ENCODE measurements at regions not wholly inside any gene's neighbourhood (a gene's known extent, or its start where the extent isn't known, plus 50 kb on each side); places are given as distances from the start of the nearest gene placed in this dataset.

DNA sequence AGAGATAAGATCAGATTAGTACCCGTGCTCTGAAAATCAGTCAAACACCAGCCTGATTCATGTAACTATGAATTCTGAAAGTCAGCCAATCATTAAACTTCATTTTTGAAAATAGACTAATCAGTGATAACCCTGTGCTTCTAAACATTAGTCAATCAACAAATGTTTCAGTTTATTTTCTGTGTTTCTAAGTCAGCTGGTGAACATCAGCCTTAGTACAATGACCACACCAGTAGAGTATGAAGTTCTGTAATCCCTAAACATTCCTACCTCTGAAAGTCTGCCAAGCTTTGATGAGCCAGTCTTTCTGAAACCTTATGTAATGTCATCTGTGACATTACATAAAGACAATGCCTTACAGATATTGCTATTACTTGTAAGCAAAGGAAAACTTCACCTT lies 807.4 kb upstream of the CRIM1 start:
- Mint-ChIP-seq H3K4me3 (no peak overlapping the region), H3K4me1 (no peaks in the 10 kb centered on the region), H3K27ac (no peak overlapping the region), H3K27me3 (no peaks in the 10 kb centered on the region), H3K36me3 (ENCODE audit: low read depth) (no peaks in the 10 kb centered on the region)
- no peak for DNase-seq
- no peak for ATAC-seq
- no peaks in the 10 kb centered on the region for H3K9me3 ChIP-seq (ENCODE audit: control insufficient read depth, low read length, poor library complexity, severe bottlenecking)

GRCh38 chr2:35545301-35545700 lies 810.3 kb upstream of the CRIM1 start:
- ATAC-seq (no peak), DNase-seq (no peak)
- H3K9me3 ChIP-seq (ENCODE audit: control insufficient read depth, low read length, poor library complexity, severe bottlenecking), result no peaks in the 10 kb centered on the region
- no peak overlapping the region for H3K27ac Mint-ChIP-seq
- no peaks in the 10 kb centered on the region for H3K4me1 Mint-ChIP-seq
- H3K4me3 Mint-ChIP-seq, result no peak overlapping the region
- no peaks in the 10 kb centered on the region for H3K36me3 Mint-ChIP-seq (ENCODE audit: low read depth)
- no peaks in the 10 kb centered on the region for H3K27me3 Mint-ChIP-seq

DNA sequence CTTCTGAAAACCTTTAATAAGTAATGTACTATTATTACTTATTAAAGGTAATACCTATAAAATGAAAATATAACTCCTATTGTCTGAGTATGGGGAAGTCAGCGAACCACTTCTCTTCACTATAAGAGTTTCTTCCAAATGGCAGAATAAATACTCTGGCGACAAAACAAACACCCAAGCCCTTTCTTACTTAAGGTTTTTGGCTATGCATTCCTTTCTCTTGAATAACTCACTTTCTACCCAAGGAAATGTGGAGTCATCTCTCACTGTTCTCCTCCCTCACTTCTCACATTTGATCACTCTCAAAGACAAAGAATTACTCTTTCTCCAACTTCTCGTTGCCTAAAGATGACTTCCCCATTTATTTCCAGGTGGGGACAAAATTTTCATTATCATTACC lies 816.8 kb upstream of the CRIM1 start:
- H3K36me3 Mint-ChIP-seq (ENCODE audit: low read depth), result no peaks in the 10 kb centered on the region

DNA sequence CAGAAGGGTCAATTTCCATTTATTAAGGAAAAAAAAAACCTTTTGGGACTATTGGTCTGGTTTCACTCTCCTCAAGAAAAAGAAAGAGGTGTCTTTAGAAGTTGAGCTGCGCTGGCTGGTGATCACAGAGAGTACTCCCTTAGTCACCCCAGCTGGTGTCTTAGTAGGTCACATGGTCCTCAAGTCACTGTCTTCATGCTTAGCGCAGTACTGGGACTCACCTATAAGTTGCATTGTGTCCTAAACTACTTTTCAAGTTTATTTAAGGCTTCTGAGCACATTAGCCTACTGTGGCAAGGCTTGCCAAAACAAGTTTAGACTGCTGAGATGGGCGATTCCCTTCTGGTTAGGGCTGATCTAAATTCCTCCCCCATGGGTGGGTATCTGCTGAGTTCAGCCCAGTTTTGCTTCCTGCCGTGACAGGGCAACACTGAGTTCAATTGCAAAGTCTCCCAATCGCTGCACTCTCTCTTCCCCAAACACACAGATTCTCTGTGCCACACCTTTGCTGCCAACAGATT lies 824.9 kb upstream of the CRIM1 start:
- H3K4me1 Mint-ChIP-seq, result no peaks in the 10 kb centered on the region
- ATAC-seq (no peak), DNase-seq (no peak)
- H3K27ac Mint-ChIP-seq, result no peak overlapping the region
- H3K4me3 Mint-ChIP-seq, result no peak overlapping the region
- no peaks in the 10 kb centered on the region for H3K27me3 Mint-ChIP-seq
- no peaks in the 10 kb centered on the region for H3K9me3 ChIP-seq (ENCODE audit: control insufficient read depth, low read length, poor library complexity, severe bottlenecking)
- H3K36me3 Mint-ChIP-seq (ENCODE audit: low read depth), result no peaks in the 10 kb centered on the region

More for the DNA sequence above, 816.8 kb upstream of the CRIM1 start:
- H3K9me3 ChIP-seq (ENCODE audit: control insufficient read depth, low read length, poor library complexity, severe bottlenecking), result no peaks in the 10 kb centered on the region
- Mint-ChIP-seq H3K27me3 (no peaks in the 10 kb centered on the region), H3K4me3 (no peak overlapping the region), H3K27ac (no peak overlapping the region), H3K4me1 (no peaks in the 10 kb centered on the region)
- ATAC-seq (no peak), DNase-seq (no peak)

DNA sequence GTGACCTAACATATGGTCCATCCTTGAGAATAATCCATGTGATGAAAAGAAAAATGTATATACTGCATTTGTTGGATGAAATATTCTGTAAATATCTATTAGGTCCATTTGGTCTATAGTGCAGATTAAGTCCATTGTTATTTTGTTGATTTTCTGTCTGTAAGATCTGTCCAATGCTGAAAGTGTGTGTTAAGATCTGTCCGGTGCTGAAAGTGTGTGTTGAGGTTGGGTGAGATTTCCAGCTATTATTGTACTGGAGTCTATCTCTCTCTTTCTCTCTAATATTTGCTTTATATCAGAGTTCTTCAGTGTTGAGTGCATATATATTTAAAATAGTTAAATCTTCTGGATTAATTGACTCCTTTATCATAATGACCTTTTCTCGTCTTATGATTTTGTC lies 828.8 kb upstream of the CRIM1 start:
- DNase-seq, result no peak
- H3K4me3 Mint-ChIP-seq, result no peak overlapping the region

GRCh38 chr2:35522450-35522849 lies 833.1 kb upstream of the CRIM1 start:
- no peak for DNase-seq
- no peaks in the 10 kb centered on the region for H3K4me1 Mint-ChIP-seq
- no peak overlapping the region for H3K4me3 Mint-ChIP-seq
- no peaks in the 10 kb centered on the region for H3K9me3 ChIP-seq (ENCODE audit: control insufficient read depth, low read length, poor library complexity, severe bottlenecking)
- no peak overlapping the region for H3K27ac Mint-ChIP-seq
- H3K36me3 Mint-ChIP-seq (ENCODE audit: low read depth), result no peaks in the 10 kb centered on the region
- ATAC-seq, result no peak
- no peaks in the 10 kb centered on the region for H3K27me3 Mint-ChIP-seq

More for the DNA sequence above, 828.8 kb upstream of the CRIM1 start:
- H3K27ac Mint-ChIP-seq, result no peak overlapping the region
- no peaks in the 10 kb centered on the region for H3K9me3 ChIP-seq (ENCODE audit: control insufficient read depth, low read length, poor library complexity, severe bottlenecking)
- ATAC-seq, result no peak
- H3K4me1 Mint-ChIP-seq, result no peaks in the 10 kb centered on the region
- H3K27me3 Mint-ChIP-seq, result no peaks in the 10 kb centered on the region
- H3K36me3 Mint-ChIP-seq (ENCODE audit: low read depth), result no peaks in the 10 kb centered on the region

DNA sequence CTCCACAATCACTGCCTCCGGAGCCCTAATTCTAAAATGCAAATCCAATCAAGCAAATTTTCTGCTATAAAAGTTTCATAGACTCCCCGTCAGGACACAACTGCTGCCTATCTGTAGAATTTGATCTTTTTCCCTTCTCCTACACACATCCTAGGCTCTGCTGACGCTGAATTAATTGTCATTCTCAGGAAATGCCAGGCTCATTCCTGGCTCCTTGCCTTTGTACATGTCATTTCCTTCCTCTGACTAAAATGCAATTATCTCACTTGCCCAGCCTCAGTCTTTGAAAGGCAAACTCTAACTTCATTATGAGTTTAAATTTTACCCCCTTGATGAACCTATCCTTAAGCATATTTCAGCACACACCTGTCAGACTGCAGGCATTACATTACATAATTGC lies 844.9 kb upstream of the CRIM1 start:
- H3K36me3 Mint-ChIP-seq (ENCODE audit: low read depth), result no peaks in the 10 kb centered on the region
- no peaks in the 10 kb centered on the region for H3K9me3 ChIP-seq (ENCODE audit: control insufficient read depth, low read length, poor library complexity, severe bottlenecking)
- ATAC-seq, result no peak
- H3K27ac Mint-ChIP-seq, result no peak overlapping the region
- H3K4me1 Mint-ChIP-seq, result no peaks in the 10 kb centered on the region
- no peak for DNase-seq
- H3K4me3 Mint-ChIP-seq, result no peak overlapping the region
- H3K27me3 Mint-ChIP-seq, result no peaks in the 10 kb centered on the region

DNA sequence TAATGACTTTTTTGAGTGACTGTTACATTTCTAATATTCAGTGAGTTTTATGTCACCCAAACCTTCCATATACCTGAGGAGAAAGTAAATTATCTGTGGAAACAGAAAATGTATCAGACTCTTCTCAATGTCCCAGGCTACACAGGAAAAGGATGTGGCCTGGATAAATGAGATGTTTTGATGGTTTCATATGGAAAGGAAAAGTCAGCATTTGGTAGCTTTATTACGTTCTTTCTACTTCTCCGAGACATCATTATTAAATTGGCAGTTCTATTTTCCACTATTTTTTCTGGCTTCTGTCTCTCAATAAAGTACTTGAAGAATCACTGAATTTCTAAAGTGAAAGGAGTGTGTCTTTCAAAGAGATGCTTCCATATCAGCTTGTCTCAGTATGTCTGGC lies 847.0 kb upstream of the CRIM1 start:
- H3K4me3 Mint-ChIP-seq, result no peak overlapping the region
- H3K36me3 Mint-ChIP-seq (ENCODE audit: low read depth), result no peaks in the 10 kb centered on the region
- DNase-seq, result no peak
- no peaks in the 10 kb centered on the region for H3K4me1 Mint-ChIP-seq
- no peak for ATAC-seq
- H3K27ac Mint-ChIP-seq, result no peak overlapping the region
- no peaks in the 10 kb centered on the region for H3K27me3 Mint-ChIP-seq
- H3K9me3 ChIP-seq (ENCODE audit: control insufficient read depth, low read length, poor library complexity, severe bottlenecking), result no peaks in the 10 kb centered on the region

DNA sequence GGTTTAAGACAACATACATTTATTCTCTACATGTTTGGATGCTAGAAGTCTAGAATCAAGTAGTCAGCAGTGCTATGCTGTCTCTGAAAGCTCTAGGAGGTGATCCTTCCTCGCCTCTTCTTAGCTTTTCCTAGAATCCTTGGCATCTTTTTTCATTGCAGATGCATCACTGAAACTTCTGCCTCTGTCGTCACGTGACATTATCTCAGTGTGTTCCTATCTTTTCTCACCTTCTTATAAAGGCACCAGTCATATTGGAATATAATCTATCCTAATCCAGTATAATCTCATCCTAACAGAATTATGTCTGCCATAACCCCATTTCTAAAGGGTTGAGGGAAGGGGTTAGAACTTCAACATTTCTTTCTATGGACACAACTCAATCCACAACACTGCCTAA lies 851.2 kb upstream of the CRIM1 start:
- Mint-ChIP-seq H3K4me1 (no peaks in the 10 kb centered on the region), H3K4me3 (no peak overlapping the region), H3K27ac (no peak overlapping the region), H3K36me3 (ENCODE audit: low read depth) (no peaks in the 10 kb centered on the region), H3K27me3 (no peaks in the 10 kb centered on the region)
- DNase-seq (no peak), ATAC-seq (no peak)
- H3K9me3 ChIP-seq (ENCODE audit: control insufficient read depth, low read length, poor library complexity, severe bottlenecking), result no peaks in the 10 kb centered on the region

GRCh38 chr2:35503738-35504199 lies 851.8 kb upstream of the CRIM1 start:
- H3K9me3 ChIP-seq (ENCODE audit: control insufficient read depth, low read length, poor library complexity, severe bottlenecking), result no peaks in the 10 kb centered on the region
- H3K27me3 Mint-ChIP-seq, result no peaks in the 10 kb centered on the region
- no peak for ATAC-seq
- no peak for DNase-seq
- H3K4me3 Mint-ChIP-seq, result no peak overlapping the region
- H3K36me3 Mint-ChIP-seq (ENCODE audit: low read depth), result no peaks in the 10 kb centered on the region
- H3K4me1 Mint-ChIP-seq, result no peaks in the 10 kb centered on the region
- no peak overlapping the region for H3K27ac Mint-ChIP-seq

DNA sequence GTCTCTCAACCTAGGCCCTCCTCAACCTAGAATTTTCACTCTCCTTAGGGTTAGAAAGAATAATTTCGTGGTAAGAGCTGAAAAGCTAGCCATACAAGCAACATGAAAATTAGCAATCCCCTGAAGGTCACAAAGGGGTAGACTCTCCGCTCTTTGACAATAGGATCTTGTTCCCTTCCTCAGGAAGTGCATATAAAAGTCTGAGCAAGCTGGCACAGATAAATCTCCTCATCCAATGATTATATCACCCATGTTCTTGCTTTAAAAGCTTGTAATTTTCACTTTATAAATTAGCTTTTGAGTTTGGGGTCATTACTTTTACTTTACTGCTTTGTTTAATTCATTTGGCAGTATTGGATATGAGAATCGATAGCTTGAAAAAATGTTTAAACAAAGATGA lies 852.3 kb upstream of the CRIM1 start:
- Mint-ChIP-seq H3K27ac (no peak overlapping the region), H3K4me3 (no peak overlapping the region), H3K36me3 (ENCODE audit: low read depth) (no peaks in the 10 kb centered on the region), H3K4me1 (no peaks in the 10 kb centered on the region), H3K27me3 (no peaks in the 10 kb centered on the region)
- no peak for ATAC-seq
- no peak for DNase-seq
- H3K9me3 ChIP-seq (ENCODE audit: control insufficient read depth, low read length, poor library complexity, severe bottlenecking), result no peaks in the 10 kb centered on the region

DNA sequence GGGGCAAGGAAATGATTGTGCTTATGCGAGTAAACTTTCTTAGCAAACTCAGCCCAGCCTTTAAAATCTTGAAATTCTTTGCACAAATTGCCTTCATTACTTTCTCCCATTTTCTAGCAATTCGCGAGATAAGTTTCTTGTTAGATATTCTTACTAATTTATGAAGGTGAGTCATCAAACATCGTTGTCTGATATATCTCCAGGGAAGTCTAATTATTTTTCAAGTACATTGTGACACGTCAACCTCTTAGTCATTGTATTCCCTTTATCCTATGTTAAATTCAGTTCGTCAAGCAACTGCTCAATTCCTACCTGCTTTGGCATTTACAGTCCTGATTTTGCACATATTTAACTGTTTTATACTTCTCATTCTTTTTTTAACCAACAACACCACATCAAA lies 854.5 kb upstream of the CRIM1 start:
- H3K9me3 ChIP-seq (ENCODE audit: control insufficient read depth, low read length, poor library complexity, severe bottlenecking), result no peaks in the 10 kb centered on the region
- no peaks in the 10 kb centered on the region for H3K4me1 Mint-ChIP-seq
- H3K27ac Mint-ChIP-seq, result no peak overlapping the region
- H3K4me3 Mint-ChIP-seq, result no peak overlapping the region
- ATAC-seq (no peak), DNase-seq (no peak)
- H3K27me3 Mint-ChIP-seq, result no peaks in the 10 kb centered on the region
- no peaks in the 10 kb centered on the region for H3K36me3 Mint-ChIP-seq (ENCODE audit: low read depth)

- Mint-ChIP-seq H3K27ac (no peak overlapping the region), H3K36me3 (ENCODE audit: low read depth) (no peaks in the 10 kb centered on the region), H3K4me3 (no peak overlapping the region), H3K27me3 (no peaks in the 10 kb centered on the region), H3K4me1 (no peaks in the 10 kb centered on the region)
- no peak for DNase-seq
- no peaks in the 10 kb centered on the region for H3K9me3 ChIP-seq (ENCODE audit: control insufficient read depth, low read length, poor library complexity, severe bottlenecking)
- no peak for ATAC-seq
Measured at GRCh38 chr2:35496022-35496421, 859.6 kb upstream of the CRIM1 start.

GRCh38 chr2:35495182-35495581 lies 860.4 kb upstream of the CRIM1 start:
- ATAC-seq (no peak), DNase-seq (no peak)
- no peak overlapping the region for H3K27ac Mint-ChIP-seq
- H3K9me3 ChIP-seq (ENCODE audit: control insufficient read depth, low read length, poor library complexity, severe bottlenecking), result no peaks in the 10 kb centered on the region
- H3K4me3 Mint-ChIP-seq, result no peak overlapping the region
- H3K4me1 Mint-ChIP-seq, result no peaks in the 10 kb centered on the region
- no peaks in the 10 kb centered on the region for H3K36me3 Mint-ChIP-seq (ENCODE audit: low read depth)
- no peaks in the 10 kb centered on the region for H3K27me3 Mint-ChIP-seq

Data from T-helper 17 cell (primary cell).